SU-DHL-6 (cell line): ENCODE measurements at regions not wholly inside any gene's neighbourhood (a gene's known extent, or its start where the extent isn't known, plus 50 kb on each side); places are given as distances from the start of the nearest gene placed in this dataset.
"Not testable (repeated sequence)": the region's sequence is repeated elsewhere in the genome, so short reads cannot be mapped to it uniquely, and the experiment has no call there.

Experiments
- EZH2phosphoT487 ChIP-seq: fragments of 200-600 bp; sonication (generic), shearing (Covaris generic); conservative IDR thresholded peaks from 2 replicates; pipeline ENCODE4 v1.6.1; 2018; ENCODE audit warnings: mild to moderate bottlenecking, antibody characterized with exemption, low read length, moderate library complexity, mixed read lengths
- TF ChIP-seq, protein P1 (sequence below): fragments of 200-600 bp; sonication (generic); IDR thresholded peaks from one replicate; pipeline ENCODE4 v1.5.1; 2017; ENCODE audit warnings: antibody characterized with exemption, mild to moderate bottlenecking, low read length, moderate library complexity; ENCODE audit not compliant: insufficient read depth, poor library complexity, severe bottlenecking

DNA sequence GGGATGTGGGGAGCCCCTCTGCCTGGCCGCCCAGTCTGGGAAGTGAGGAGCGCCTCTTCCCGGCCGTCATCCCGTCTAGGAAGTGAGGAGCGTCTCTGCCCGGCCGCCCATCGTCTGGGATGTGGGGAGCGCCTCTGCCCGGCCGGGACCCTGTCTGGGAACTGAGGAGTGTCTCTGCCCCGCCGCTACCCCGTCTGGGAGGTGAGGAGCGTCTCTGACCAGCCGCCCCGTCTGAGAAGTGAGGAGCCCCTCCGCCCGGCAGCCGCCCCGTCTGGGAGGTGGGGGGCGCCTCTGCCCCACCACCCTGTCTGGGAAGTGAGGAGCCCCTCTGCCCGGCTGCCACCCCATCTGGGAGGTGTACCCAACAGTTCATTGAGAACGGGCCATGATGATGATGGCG, 73.8 kb upstream of the LSAMP start:
- TF ChIP-seq, protein P1, sequence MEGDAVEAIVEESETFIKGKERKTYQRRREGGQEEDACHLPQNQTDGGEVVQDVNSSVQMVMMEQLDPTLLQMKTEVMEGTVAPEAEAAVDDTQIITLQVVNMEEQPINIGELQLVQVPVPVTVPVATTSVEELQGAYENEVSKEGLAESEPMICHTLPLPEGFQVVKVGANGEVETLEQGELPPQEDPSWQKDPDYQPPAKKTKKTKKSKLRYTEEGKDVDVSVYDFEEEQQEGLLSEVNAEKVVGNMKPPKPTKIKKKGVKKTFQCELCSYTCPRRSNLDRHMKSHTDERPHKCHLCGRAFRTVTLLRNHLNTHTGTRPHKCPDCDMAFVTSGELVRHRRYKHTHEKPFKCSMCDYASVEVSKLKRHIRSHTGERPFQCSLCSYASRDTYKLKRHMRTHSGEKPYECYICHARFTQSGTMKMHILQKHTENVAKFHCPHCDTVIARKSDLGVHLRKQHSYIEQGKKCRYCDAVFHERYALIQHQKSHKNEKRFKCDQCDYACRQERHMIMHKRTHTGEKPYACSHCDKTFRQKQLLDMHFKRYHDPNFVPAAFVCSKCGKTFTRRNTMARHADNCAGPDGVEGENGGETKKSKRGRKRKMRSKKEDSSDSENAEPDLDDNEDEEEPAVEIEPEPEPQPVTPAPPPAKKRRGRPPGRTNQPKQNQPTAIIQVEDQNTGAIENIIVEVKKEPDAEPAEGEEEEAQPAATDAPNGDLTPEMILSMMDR: not testable (repeated sequence)
- not testable (repeated sequence) for TF ChIP-seq EZH2phosphoT487
